GM10266 (cell line): ENCODE measurements at regions not wholly inside any gene's neighbourhood (a gene's known extent, or its start where the extent isn't known, plus 50 kb on each side); places are given as distances from the start of the nearest gene placed in this dataset.
"Not testable (repeated sequence)": the region's sequence is repeated elsewhere in the genome, so short reads cannot be mapped to it uniquely, and the experiment has no call there.

Experiments
- DNase-seq: peaks from one replicate; pipeline ENCODE4 v3.0.0; 2012; ENCODE audit errors: extremely low spot score
- TF ChIP-seq, protein P1 (sequence below): IDR thresholded peaks from 2 replicates; pipeline ENCODE4 v1.5.1; 2012; ENCODE audit warnings: mild to moderate bottlenecking, low read depth; ENCODE audit not compliant: control insufficient read depth, insufficient read depth; ENCODE audit errors: missing control alignments

DNA sequence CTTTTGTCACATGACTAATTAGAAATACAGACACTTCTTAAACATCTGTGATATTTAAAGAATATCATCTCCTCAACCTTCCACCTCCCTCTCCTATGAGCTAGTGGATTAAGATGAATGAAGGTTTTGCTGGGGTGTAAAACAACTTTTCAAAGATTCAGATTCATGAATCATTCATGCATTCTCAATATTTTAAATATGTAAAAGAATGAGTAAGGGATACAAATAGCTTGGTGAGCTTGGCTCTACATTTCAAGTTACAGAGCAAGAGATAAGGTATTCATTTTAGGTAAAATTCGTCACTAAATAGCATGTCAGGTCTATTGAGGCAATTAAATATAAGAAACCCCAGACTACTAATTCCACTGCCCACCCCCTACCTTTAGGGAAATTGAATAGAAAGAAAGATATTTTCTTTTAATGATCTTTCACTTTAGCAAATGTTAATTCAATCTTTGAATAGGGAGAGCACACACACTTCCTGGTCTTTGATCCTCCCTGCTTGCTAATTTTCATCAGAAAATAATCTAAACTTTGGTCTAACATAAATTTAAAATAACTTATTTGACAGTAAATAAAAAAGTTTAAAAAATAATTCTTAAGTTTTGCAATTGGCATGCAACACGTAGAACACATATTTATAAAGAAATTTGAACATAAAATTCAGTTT lies 486.9 kb upstream of the ITGA1 start:
- DNase-seq = no peak
- TF ChIP-seq, protein P1, sequence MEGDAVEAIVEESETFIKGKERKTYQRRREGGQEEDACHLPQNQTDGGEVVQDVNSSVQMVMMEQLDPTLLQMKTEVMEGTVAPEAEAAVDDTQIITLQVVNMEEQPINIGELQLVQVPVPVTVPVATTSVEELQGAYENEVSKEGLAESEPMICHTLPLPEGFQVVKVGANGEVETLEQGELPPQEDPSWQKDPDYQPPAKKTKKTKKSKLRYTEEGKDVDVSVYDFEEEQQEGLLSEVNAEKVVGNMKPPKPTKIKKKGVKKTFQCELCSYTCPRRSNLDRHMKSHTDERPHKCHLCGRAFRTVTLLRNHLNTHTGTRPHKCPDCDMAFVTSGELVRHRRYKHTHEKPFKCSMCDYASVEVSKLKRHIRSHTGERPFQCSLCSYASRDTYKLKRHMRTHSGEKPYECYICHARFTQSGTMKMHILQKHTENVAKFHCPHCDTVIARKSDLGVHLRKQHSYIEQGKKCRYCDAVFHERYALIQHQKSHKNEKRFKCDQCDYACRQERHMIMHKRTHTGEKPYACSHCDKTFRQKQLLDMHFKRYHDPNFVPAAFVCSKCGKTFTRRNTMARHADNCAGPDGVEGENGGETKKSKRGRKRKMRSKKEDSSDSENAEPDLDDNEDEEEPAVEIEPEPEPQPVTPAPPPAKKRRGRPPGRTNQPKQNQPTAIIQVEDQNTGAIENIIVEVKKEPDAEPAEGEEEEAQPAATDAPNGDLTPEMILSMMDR = no peak

DNA sequence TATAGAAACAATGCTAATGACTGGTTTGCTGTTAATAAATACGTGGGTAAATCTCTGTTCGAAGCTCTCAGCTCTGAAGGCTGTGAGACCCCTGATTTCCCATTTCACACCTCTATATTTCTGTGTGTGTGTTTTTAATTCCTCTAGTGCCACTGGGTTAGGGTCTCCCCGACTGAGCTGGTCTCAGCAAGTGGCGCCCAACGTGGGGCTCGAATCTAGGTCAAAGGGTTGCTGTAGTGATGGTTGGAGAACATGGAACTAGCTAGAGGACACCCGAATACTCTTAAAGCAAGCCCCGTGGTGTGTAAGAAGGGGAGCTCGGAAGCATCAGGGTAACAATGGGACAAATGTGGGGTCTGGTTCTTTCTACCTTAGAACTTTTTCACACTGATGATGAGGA lies 482.9 kb upstream of the ITGA1 start:
- not testable (repeated sequence) for DNase-seq

DNA sequence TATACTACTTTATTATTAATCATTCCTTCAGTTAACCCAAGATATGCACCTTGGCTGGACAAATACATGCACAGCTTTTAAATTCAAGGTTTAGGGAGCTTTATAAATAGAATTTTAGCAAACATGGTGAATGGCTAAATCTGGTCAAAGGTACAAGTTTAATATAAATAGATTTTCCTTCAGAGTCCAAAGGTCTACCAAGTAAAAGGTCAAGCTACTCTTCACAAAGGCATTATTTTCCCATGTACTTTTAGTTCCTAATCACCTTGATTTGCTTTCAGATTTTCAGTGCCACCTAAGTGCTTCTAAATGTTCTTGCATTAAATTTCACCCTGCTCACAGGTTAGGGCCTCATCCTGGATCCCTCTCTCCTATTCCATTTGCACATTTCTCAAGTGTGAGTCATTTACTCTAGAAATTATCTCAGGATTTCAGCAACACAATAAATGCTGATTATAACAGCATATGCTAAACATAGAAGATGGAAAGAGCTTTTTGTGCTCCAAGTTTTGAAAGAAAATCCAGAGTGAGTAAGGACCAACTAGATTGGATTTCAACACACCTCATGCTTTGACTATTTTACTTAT lies 459.4 kb upstream of the ITGA1 start:
- DNase-seq = no peak
- TF ChIP-seq, protein P1 = no peak

DNA sequence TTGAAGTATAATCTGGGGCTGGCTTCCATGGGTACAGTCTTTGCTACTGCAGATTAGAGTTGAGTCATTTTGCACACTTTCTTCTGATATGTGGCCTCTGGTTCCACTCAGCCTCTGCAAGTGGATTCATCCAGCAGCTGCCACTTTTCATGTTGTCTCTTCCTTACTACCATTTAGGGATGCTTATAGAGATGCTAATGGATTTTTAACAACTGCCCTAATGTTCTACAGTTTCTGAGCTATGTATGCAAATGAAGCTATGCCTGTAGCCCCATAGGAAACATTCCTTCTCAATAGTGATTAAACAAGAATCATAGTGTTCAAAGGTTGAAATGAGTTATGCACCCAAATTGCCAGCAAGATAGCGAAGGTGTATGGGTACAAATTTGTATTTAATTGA lies 456.0 kb upstream of the ITGA1 start:
- TF ChIP-seq, protein P1 = no peak
- DNase-seq = no peak

DNA sequence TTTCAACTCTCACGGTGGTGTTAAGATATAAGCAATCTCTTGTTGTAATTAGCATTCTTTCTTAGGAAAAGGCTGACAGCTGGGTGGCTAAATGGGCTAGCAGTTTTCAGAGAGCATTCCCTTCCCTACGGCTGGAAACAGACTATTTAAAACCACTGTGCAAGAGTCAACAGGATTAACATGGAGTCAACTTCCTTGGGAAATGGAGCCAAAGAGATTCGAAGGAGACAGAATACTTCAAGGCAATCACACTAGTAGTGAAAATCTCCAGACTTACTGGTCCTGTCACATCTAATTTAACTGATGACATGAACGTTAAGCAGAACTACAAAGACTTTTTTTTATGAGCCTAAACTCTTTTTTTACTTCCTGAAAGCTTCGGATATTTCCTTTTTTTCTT lies 453.3 kb upstream of the ITGA1 start:
- no peak for DNase-seq
- TF ChIP-seq, protein P1 = no peak

DNA sequence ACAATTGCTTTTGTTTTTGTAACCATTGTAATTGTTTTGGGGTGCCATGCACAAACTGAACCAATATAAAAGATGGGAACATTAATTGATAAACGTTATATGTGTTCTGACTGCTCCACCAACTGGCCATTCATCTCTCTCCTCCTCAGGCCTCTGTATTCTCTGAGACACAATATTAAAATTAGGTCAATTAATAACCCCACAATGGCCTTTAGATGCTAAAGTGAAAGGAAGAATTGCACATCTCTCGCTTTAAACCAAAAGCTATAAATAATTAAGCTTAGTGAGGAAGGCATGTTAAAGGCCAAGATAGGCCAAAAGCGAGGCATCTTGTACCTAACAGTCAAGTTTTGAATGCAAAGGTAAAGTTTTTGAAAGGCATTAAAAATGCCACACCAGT lies 448.4 kb upstream of the ITGA1 start:
- no peak for DNase-seq
- TF ChIP-seq, protein P1 = no peak

DNA sequence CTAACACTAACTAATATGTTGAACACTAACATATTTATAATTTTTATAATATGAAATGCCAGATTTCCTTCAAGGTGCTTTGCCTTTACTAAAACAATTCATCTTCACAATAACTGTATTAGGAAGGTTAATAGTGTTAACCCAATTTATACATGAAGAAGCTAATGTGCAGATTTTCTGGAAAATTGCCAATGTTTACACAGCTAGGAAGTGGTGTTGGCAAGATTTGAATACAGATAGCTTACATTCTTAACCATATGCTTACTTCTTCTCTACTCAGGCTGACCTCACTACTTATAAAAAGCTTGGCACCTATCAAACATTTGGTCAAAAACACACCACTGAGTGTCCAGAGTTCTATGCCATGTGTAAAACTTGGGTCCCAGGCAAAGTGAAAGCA lies 445.4 kb upstream of the ITGA1 start:
- no peak for DNase-seq
- TF ChIP-seq, protein P1 = no peak
